H7 (cell line): ENCODE measurements at regions not wholly inside any gene's neighbourhood (a gene's known extent, or its start where the extent isn't known, plus 50 kb on each side); places are given as distances from the start of the nearest gene placed in this dataset.
A peak's percentile ranks its signal among the peaks of the same experiment; 100 is the strongest.

Experiments
- DNase-seq: peaks from one replicate; pipeline ENCODE4 v3.0.0; 2012
- H3K27me3 ChIP-seq: 2 replicates; pipeline ENCODE4 v1.6.0; 2011; ENCODE audit warnings: mild to moderate bottlenecking, low read length; ENCODE audit not compliant: control insufficient read depth, insufficient read depth
- H3K36me3 ChIP-seq: replicated peaks from 2 replicates; pipeline ENCODE4 v1.5.1; 2011; ENCODE audit warnings: low read length; ENCODE audit not compliant: control insufficient read depth, insufficient read depth
- H3K4me3 ChIP-seq: 2 replicates; pipeline ENCODE4 v1.5.1; 2011; ENCODE audit warnings: low read depth, mild to moderate bottlenecking, control low read depth, low read length, moderate library complexity; ENCODE audit not compliant: insufficient read depth

DNA sequence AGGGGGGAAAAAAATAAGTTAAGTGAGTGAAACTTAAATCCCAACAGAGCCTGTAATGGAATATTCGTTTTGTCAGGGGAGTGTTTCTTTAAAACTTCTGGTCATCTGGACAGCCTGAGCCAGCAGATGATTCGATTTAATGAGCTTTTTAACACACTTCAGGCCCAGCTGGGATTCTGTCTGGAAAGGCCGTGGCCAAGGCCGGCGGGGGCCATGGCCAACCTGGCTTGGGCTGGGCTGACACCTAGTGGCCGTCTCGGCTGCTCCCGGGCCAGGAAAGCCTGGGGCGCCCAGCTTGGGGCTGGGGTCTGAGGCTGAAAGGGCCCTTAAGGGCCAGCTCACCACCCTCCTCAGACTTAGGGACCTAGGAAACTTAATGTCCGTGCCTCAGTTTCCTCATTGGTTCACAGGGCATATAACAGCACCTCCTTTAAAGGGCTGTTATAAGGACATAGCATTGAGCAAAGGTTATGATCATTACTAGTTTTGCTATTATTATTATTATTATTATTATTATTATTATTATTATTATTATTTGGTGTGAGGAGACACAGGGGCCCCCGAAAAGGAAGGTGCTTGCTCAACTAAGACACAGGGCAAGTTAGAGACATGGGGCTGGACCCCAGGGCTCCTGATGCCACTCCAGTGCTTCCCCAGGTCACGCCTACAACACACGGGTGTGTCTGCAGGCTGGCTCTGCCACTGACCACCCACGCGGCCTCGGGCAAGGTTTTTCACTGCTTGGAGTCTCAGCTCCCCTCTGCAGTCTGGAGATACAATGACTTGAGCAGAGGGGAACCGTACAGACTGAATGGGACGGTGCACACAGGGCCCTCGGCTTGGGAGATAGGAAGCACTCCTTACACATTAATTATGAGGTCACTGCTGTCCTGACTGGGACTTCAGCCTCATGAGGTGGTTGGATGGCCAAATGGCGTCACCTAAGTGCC, 84.0 kb downstream of the SYNE3 start:
- no peaks in the 10 kb centered on the region for H3K36me3 ChIP-seq
- H3K4me3 ChIP-seq, result no peak overlapping the region
- no peaks in the 10 kb centered on the region for H3K27me3 ChIP-seq
- DNase-seq, result peak; percentile 92

- Histone ChIP-seq H3K27me3 (no peaks in the 10 kb centered on the region), H3K4me3 (no peak overlapping the region), H3K36me3 (no peaks in the 10 kb centered on the region)
- peak; percentile 73 for DNase-seq
Observed at GRCh38 chr14:95431199-95432143, 85.0 kb downstream of the SYNE3 start.

DNA sequence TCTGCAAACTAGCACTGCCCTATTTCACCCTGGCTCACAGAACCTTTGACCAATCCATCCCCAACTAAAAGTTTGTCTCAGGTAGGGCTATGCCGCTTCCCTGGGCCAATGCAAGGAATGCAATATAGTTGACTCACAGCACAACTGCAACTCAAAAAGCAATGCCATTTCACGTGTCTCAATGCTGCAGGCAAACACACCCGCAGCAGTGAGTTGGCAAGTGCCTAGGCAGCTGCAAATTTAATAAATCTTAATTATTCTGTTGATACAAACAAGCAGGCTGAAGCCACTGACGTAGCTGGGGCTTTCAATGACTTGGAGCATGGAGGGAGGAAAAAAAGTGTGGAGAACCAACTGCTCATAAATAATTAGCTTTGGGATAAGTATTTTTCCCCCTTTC, 87.9 kb downstream of the SYNE3 start:
- no peak overlapping the region for H3K4me3 ChIP-seq
- no peak for DNase-seq
- H3K27me3 ChIP-seq, result no peaks in the 10 kb centered on the region
- no peaks in the 10 kb centered on the region for H3K36me3 ChIP-seq

GRCh38 chr14:95426116-95426475, 90.4 kb downstream of the SYNE3 start:
- Histone ChIP-seq H3K4me3 (no peak overlapping the region), H3K27me3 (no peaks in the 10 kb centered on the region), H3K36me3 (no peaks in the 10 kb centered on the region)
- DNase-seq, result no peak

GRCh38 chr14:95425369-95426115, 90.9 kb downstream of the SYNE3 start:
- no peaks in the 10 kb centered on the region for H3K36me3 ChIP-seq
- no peaks in the 10 kb centered on the region for H3K27me3 ChIP-seq
- no peak for DNase-seq
- H3K4me3 ChIP-seq, result no peak overlapping the region

- no peaks in the 10 kb centered on the region for H3K27me3 ChIP-seq
- no peak for DNase-seq
- H3K36me3 ChIP-seq, result no peaks in the 10 kb centered on the region
- H3K4me3 ChIP-seq, result no peak overlapping the region
Observed at GRCh38 chr14:95424529-95424928, 91.9 kb downstream of the SYNE3 start.

- DNase-seq, result no peak
- Histone ChIP-seq H3K4me3 (no peak overlapping the region), H3K27me3 (no peaks in the 10 kb centered on the region), H3K36me3 (no peaks in the 10 kb centered on the region)
Observed at GRCh38 chr14:95421741-95422140, 94.7 kb downstream of the SYNE3 start.

DNA sequence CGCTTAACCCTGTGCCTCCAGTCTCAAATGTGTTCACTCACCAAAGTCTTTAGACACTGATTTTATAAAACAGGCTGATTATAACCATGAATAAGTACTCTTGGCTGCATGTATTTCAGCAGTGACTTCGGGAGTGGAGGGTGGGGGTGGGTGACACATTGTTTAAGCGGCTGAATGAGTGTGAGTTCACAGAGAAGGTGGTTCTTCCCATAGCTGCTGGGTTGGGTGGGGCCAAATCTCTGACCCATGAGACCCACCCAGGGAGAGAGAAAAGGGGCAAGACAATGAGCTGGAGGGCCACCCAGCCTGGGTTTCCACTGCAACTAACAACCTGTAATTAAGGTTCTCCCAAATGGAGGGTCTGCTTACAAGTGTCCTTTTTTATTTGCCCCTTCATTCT, 96.4 kb downstream of the SYNE3 start:
- DNase-seq, result no peak
- no peaks in the 10 kb centered on the region for H3K27me3 ChIP-seq
- no peaks in the 10 kb centered on the region for H3K36me3 ChIP-seq
- no peak overlapping the region for H3K4me3 ChIP-seq

- no peak for DNase-seq
- H3K27me3 ChIP-seq, result no peaks in the 10 kb centered on the region
Observed at GRCh38 chr14:95419569-95419968, 96.9 kb downstream of the SYNE3 start.

GRCh38 chr14:95418858-95419257, 97.6 kb downstream of the SYNE3 start:
- Histone ChIP-seq H3K4me3 (no peak overlapping the region), H3K36me3 (no peaks in the 10 kb centered on the region), H3K27me3 (no peaks in the 10 kb centered on the region)
- DNase-seq, result no peak

More at GRCh38 chr14:95419569-95419968, 96.9 kb downstream of the SYNE3 start:
- no peak overlapping the region for H3K4me3 ChIP-seq
- no peaks in the 10 kb centered on the region for H3K36me3 ChIP-seq

GRCh38 chr14:95417492-95417891, 97.8 kb upstream of the CLMN start:
- Histone ChIP-seq H3K36me3 (no peaks in the 10 kb centered on the region), H3K27me3 (no peaks in the 10 kb centered on the region)
- no peak for DNase-seq

DNA sequence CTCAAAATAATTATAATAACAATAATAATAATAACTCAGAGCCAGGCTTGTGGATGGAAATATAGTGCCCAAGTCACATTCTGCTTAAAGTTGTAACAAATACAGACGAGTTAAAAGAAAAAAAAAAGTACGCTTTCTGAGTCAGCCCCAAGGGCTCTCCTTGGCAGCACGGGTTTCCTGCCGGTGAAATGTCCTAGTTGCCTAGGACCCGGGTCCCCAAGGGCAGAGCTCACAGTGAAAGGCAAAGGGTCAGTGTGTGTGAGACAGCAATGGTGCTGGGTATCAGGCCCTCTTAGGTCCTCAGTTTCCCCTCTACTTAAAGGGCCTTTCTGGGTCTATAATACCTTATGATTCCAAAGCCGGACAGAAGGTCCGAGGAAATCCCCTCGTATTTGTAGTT, 96.3 kb upstream of the CLMN start:
- no peaks in the 10 kb centered on the region for H3K27me3 ChIP-seq
- no peak overlapping the region for H3K4me3 ChIP-seq
- no peak for DNase-seq
- no peaks in the 10 kb centered on the region for H3K36me3 ChIP-seq

More at GRCh38 chr14:95417492-95417891, 97.8 kb upstream of the CLMN start:
- no peak overlapping the region for H3K4me3 ChIP-seq

DNA sequence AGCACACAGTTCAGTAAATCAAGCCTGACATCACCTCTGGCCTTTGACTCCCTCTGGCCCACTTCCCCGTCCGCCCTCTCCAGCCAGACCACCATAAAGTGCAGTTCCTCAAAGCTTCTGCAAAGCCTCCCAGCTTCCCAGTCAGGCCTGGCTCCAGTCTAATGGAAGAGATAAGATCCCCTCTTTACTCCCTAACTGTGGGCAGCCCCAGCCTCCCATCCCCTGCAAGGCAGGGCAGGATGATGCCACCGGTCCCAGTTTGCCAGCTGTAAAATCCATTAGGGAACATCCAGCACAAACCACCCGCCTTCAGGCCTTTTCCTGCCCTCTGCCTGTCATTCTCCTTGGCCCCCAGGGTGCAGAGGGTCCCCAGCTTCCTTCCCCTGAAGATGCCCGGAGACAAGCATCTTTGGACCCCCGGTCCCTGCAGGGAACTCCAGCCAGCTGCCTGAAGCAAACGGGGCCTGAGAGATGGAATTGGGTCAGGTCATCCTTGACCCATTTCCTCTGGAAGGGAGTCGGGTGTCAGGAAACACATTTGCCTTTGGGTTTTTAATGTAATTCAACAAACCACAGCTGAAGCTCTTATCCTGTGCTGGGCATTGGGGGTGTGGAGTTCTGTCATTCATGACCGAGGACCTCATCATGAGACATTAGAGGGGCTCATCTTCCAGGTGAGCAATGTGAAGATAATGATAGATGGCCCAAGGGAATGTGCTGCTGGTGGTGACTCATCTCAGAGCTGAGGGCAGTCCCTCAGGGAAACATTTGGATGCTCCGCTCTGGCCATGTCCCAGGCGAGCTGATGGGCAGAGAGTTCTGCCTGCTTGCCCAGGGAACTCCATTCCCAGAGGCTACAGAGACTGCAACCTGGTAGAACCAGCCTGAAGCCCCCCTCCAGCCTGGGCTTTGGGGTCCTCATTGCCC, 93.8 kb upstream of the CLMN start:
- Histone ChIP-seq H3K27me3 (no peaks in the 10 kb centered on the region), H3K4me3 (no peak overlapping the region), H3K36me3 (no peaks in the 10 kb centered on the region)
- DNase-seq, result no peak
